Neural cell (in vitro differentiated cells): ENCODE measurements at regions not wholly inside any gene's neighbourhood (a gene's known extent, or its start where the extent isn't known, plus 50 kb on each side); places are given as distances from the start of the nearest gene placed in this dataset.

Experiments
- H2AFZ ChIP-seq: fragments of 200-600, 300-800 bp; sonication (generic), shearing (Covaris generic); 2 replicates; pipeline ENCODE4 v1.6.0; 2014; ENCODE audit warnings: low read depth, mild to moderate bottlenecking, antibody characterized with exemption, low read length, moderate library complexity
- H3F3A ChIP-seq: fragments of 200-600 bp; shearing (Covaris generic); 2 replicates; pipeline ENCODE4 v1.6.1; 2016; ENCODE audit warnings: mild to moderate bottlenecking, moderate library complexity, mixed read lengths, antibody characterized with exemption, low read length; ENCODE audit not compliant: insufficient read depth, poor library complexity, severe bottlenecking
- H3K27ac ChIP-seq: fragments of 200-600, 300-800 bp; sonication (generic), shearing (Covaris generic); 2 replicates; pipeline ENCODE4 v1.5.1; 2014; ENCODE audit warnings: mild to moderate bottlenecking, low read length, moderate library complexity
- H3K27me3 ChIP-seq: fragments of 300-800, 200-600 bp; sonication (generic), shearing (Covaris generic); 2 replicates; pipeline ENCODE4 v1.6.0; 2014; ENCODE audit warnings: mild to moderate bottlenecking, low read depth, low read length, moderate library complexity; ENCODE audit not compliant: insufficient read depth
- H3K36me3 ChIP-seq: fragments of 300-800, 200-600 bp; sonication (generic), shearing (Covaris generic); 2 replicates; pipeline ENCODE4 v1.5.1; 2014; ENCODE audit warnings: mild to moderate bottlenecking, antibody characterized with exemption, low read length, moderate library complexity; ENCODE audit not compliant: insufficient read depth
- H3K4me2 ChIP-seq: fragments of 300-800, 200-600 bp; sonication (generic), shearing (Covaris generic); 2 replicates; pipeline ENCODE4 v1.6.0; 2014; ENCODE audit warnings: mild to moderate bottlenecking, low read length
- H3K4me3 ChIP-seq: fragments of 300-800, 200-600 bp; sonication (generic), shearing (Covaris generic); 2 replicates; pipeline ENCODE4 v1.5.1; 2014; ENCODE audit warnings: mild to moderate bottlenecking, low read length, moderate library complexity
- H3K79me2 ChIP-seq: fragments of 200-600 bp; shearing (Covaris generic); replicated peaks from 2 replicates; pipeline ENCODE4 v1.6.0; 2014; ENCODE audit warnings: mild to moderate bottlenecking, low read length, moderate library complexity; ENCODE audit not compliant: insufficient read depth
- H3K9ac ChIP-seq: fragments of 300-800, 200-600 bp; sonication (generic), shearing (Covaris generic); 2 replicates; pipeline ENCODE4 v1.6.1; 2016; ENCODE audit warnings: mild to moderate bottlenecking, low read length, mixed read lengths
- H3K9me2 ChIP-seq: fragments of 200-600 bp; shearing (Covaris generic); 2 replicates; pipeline ENCODE4 v1.6.1; 2016; ENCODE audit warnings: mild to moderate bottlenecking, low read length, mixed read lengths; ENCODE audit not compliant: insufficient read depth
- H3K9me3 ChIP-seq: fragments of 200-600, 300-800 bp; sonication (generic), shearing (Covaris generic); 2 replicates; pipeline ENCODE4 v1.6.1; 2016; ENCODE audit warnings: mild to moderate bottlenecking, mixed run types, low read length, moderate library complexity, mixed read lengths
- H4K20me1 ChIP-seq: fragments of 200-600 bp; shearing (Covaris generic); 2 replicates; pipeline ENCODE4 v1.6.1; 2016; ENCODE audit warnings: mild to moderate bottlenecking, mixed run types; ENCODE audit not compliant: insufficient read depth
- EP300 ChIP-seq: fragments of 450-650 bp; conservative IDR thresholded peaks from 2 replicates; pipeline ENCODE4 v1.6.1; 2014; ENCODE audit warnings: antibody characterized with exemption, mild to moderate bottlenecking, moderate library complexity; ENCODE audit not compliant: poor library complexity, severe bottlenecking
- EZH2 ChIP-seq: fragments of 200-600, 300-800 bp; shearing (Covaris generic), sonication (generic); IDR thresholded peaks from 2 replicates; pipeline ENCODE4 v1.6.1; 2014; ENCODE audit warnings: antibody characterized with exemption, low read length, borderline replicate concordance, mild to moderate bottlenecking; ENCODE audit not compliant: insufficient read depth, poor library complexity, severe bottlenecking
- MXI1 ChIP-seq: fragments of 450-650 bp; conservative IDR thresholded peaks from 2 replicates; pipeline ENCODE4 v1.6.1; 2014; ENCODE audit warnings: antibody characterized with exemption, mild to moderate bottlenecking; ENCODE audit not compliant: poor library complexity, severe bottlenecking
- POLR2AphosphoS5 ChIP-seq: IDR thresholded peaks from 2 replicates; pipeline ENCODE4 v1.6.1; 2012
- RAD21 ChIP-seq: fragments of 450-650 bp; conservative IDR thresholded peaks from 2 replicates; pipeline ENCODE4 v1.6.1; 2014; ENCODE audit warnings: antibody characterized with exemption, mild to moderate bottlenecking, moderate library complexity
- SMC3 ChIP-seq: fragments of 450-650 bp; conservative IDR thresholded peaks from 2 replicates; pipeline ENCODE4 v1.6.1; 2014; ENCODE audit warnings: antibody characterized with exemption, mild to moderate bottlenecking, moderate library complexity; ENCODE audit not compliant: poor library complexity
- TAF1 ChIP-seq: IDR thresholded peaks from 2 replicates; pipeline ENCODE4 v1.6.1; 2012; ENCODE audit warnings: low read depth
- TF ChIP-seq, protein P1 (sequence below): IDR thresholded peaks from 2 replicates; pipeline ENCODE4 v1.6.1; 2012; ENCODE audit warnings: borderline replicate concordance
- TF ChIP-seq, protein P2 (sequence below): fragments of 450-650 bp; IDR thresholded peaks from 2 replicates; pipeline ENCODE4 v1.5.1; 2014; ENCODE audit warnings: antibody characterized with exemption, mild to moderate bottlenecking, moderate library complexity; ENCODE audit not compliant: poor library complexity, severe bottlenecking

DNA sequence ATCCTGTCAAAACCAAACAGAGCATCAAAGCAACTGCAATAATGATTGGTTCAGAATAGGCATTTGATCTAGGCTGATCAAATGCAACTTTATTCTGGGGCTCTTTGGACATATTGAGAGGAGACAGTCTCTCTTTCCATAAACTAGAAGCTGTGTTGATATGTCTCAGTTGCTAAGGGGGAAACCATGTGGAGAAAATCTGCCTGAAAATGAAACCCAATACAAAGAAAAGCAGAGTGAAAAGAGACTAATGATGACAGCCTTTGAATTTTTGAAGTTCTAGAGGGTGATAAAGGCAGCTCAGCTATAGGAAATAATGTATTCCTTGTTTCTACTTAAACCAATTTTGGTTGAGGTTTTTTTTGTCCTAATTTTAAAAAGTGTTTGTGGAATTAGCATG is 941.8 kb upstream of the POT1 start:
- Histone ChIP-seq H3K4me2 (no peak overlapping the region), H3K27ac (no peak overlapping the region), H3K9me3 (no peaks in the 10 kb centered on the region), H3K27me3 (no peaks in the 10 kb centered on the region), H3K9me2 (no peaks in the 10 kb centered on the region), H2AFZ (no peak overlapping the region), H3K79me2 (no peaks in the 10 kb centered on the region), H3F3A (no peaks in the 10 kb centered on the region), H3K4me3 (no peak overlapping the region), H4K20me1 (no peaks in the 10 kb centered on the region), H3K36me3 (no peaks in the 10 kb centered on the region), H3K9ac (no peak overlapping the region)
- no peak for TF ChIP-seq EP300
- no peak for TF ChIP-seq TAF1
- no peak for TF ChIP-seq RAD21
- TF ChIP-seq MXI1 = no peak
- TF ChIP-seq, protein P1, sequence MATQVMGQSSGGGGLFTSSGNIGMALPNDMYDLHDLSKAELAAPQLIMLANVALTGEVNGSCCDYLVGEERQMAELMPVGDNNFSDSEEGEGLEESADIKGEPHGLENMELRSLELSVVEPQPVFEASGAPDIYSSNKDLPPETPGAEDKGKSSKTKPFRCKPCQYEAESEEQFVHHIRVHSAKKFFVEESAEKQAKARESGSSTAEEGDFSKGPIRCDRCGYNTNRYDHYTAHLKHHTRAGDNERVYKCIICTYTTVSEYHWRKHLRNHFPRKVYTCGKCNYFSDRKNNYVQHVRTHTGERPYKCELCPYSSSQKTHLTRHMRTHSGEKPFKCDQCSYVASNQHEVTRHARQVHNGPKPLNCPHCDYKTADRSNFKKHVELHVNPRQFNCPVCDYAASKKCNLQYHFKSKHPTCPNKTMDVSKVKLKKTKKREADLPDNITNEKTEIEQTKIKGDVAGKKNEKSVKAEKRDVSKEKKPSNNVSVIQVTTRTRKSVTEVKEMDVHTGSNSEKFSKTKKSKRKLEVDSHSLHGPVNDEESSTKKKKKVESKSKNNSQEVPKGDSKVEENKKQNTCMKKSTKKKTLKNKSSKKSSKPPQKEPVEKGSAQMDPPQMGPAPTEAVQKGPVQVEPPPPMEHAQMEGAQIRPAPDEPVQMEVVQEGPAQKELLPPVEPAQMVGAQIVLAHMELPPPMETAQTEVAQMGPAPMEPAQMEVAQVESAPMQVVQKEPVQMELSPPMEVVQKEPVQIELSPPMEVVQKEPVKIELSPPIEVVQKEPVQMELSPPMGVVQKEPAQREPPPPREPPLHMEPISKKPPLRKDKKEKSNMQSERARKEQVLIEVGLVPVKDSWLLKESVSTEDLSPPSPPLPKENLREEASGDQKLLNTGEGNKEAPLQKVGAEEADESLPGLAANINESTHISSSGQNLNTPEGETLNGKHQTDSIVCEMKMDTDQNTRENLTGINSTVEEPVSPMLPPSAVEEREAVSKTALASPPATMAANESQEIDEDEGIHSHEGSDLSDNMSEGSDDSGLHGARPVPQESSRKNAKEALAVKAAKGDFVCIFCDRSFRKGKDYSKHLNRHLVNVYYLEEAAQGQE = no peak
- TF ChIP-seq, protein P2, sequence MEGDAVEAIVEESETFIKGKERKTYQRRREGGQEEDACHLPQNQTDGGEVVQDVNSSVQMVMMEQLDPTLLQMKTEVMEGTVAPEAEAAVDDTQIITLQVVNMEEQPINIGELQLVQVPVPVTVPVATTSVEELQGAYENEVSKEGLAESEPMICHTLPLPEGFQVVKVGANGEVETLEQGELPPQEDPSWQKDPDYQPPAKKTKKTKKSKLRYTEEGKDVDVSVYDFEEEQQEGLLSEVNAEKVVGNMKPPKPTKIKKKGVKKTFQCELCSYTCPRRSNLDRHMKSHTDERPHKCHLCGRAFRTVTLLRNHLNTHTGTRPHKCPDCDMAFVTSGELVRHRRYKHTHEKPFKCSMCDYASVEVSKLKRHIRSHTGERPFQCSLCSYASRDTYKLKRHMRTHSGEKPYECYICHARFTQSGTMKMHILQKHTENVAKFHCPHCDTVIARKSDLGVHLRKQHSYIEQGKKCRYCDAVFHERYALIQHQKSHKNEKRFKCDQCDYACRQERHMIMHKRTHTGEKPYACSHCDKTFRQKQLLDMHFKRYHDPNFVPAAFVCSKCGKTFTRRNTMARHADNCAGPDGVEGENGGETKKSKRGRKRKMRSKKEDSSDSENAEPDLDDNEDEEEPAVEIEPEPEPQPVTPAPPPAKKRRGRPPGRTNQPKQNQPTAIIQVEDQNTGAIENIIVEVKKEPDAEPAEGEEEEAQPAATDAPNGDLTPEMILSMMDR = no peak
- TF ChIP-seq POLR2AphosphoS5 = no peak
- TF ChIP-seq EZH2 = no peak
- TF ChIP-seq SMC3 = no peak

DNA sequence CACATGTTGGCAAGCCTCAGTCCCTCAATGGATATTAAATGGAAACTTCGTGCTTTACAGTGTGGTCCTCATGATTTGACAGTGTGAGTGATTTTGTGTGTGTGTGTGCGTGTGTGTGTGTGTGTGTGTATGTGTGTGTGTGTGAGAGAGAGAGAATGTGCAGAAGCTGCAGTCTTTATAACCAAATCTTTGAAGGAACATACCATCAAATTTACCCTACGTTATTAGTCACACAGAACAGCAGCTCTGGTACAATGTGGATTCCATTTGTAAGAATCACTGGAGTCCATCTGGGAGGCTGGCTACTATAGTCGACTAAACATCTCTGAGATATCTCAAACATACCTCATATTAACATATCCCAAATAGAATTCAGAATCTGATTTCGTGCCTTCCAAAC is 928.0 kb upstream of the POT1 start:
- no peaks in the 10 kb centered on the region for H3K9me2 ChIP-seq
- H3K9me3 ChIP-seq = no peaks in the 10 kb centered on the region
- H3K4me3 ChIP-seq = no peak overlapping the region
- H3F3A ChIP-seq = no peaks in the 10 kb centered on the region
- H3K27me3 ChIP-seq = no peaks in the 10 kb centered on the region
- no peaks in the 10 kb centered on the region for H3K36me3 ChIP-seq
- no peak overlapping the region for H3K4me2 ChIP-seq
- H2AFZ ChIP-seq = no peak overlapping the region
- H4K20me1 ChIP-seq = no peaks in the 10 kb centered on the region
- H3K27ac ChIP-seq = no peak overlapping the region
- TF ChIP-seq, protein P2 = no peak
- TF ChIP-seq SMC3 = no peak
- TF ChIP-seq, protein P1 = no peak
- TF ChIP-seq RAD21 = no peak
- no peak for TF ChIP-seq POLR2AphosphoS5
- no peak for TF ChIP-seq TAF1
- no peak for TF ChIP-seq EP300
- no peak for TF ChIP-seq MXI1
- no peak overlapping the region for H3K9ac ChIP-seq
- no peaks in the 10 kb centered on the region for H3K79me2 ChIP-seq
